ENCODE measurements at regions not wholly inside any gene's neighbourhood (a gene's known extent, or its start where the extent isn't known, plus 50 kb on each side); places are given as distances from the start of the nearest gene placed in this dataset.

DNA sequence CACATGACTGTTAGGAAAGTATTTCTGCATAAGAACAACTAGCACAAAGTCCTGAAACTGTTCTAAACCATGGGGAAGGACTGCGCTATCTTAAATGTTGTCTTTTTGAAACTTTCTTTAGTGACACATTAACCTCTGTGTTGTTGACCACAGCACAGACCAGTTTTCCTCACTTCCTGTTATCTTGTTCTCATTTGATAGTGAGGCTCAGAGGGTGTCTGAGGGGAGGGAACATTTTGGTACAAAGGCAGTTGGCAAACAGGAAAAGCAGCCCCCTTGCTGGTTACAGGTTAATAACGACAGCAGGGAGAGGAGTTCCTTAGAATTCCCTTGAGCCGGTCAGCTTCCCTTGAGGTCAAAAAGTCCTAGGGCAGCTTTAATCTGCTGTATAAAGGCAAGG lies 143.5 kb upstream of the BMP2 start:
- H3K27ac ChIP-seq (ENCODE audit: insufficient read depth, low read length, poor library complexity, severe bottlenecking): no peak overlapping the region
- H3K36me3 ChIP-seq (ENCODE audit: control insufficient read depth, insufficient read depth, low read length): no peaks in the 10 kb centered on the region
- H3K27me3 ChIP-seq (ENCODE audit: control insufficient read depth, insufficient read depth, low read length): no peaks in the 10 kb centered on the region
- DNase-seq (no peak), ATAC-seq (ENCODE audit: low read depth in 2 of 2) (no peak)
- no peaks in the 10 kb centered on the region for H3K27me3 Mint-ChIP-seq
- no peak overlapping the region for H3K4me3 ChIP-seq (ENCODE audit: low read depth, low read length)
- no peaks in the 10 kb centered on the region for H3K36me3 Mint-ChIP-seq
- no peaks in the 10 kb centered on the region for H3K9me3 ChIP-seq (ENCODE audit: control insufficient read depth in 2 of 2, low read length in 2 of 2)
- H3K9me3 Mint-ChIP-seq: peaks cover 2 to 9% (median 4%) of the 10 kb centered on the region in 7 donors
- H3K27ac Mint-ChIP-seq: no peak overlapping the region
- no peaks in the 10 kb centered on the region for H3K4me1 ChIP-seq (ENCODE audit: control insufficient read depth, insufficient read depth, low read length, poor library complexity, severe bottlenecking)
- H3K4me1 Mint-ChIP-seq: no peaks in the 10 kb centered on the region
- H3K4me3 Mint-ChIP-seq: no peak overlapping the region

DNA sequence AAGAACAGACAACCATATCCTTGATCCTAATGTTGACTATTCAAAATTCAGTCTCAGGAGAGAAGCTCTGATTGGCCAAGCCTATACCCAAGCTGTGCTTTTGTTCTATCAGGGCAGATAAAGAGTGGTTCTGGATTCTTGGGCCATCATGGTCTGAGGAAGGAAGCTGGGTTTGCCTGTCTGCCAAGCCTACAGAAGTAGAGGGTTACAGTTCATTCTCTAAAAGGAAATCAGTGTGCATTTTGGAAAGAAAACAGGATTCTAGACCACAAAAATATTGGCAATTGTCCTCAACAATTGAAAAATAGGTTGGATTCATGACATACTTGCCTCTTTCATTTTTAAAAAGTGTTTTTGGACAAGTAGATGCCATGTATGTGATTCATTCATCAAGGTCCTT lies 145.4 kb upstream of the BMP2 start:
- Histone ChIP-seq H3K36me3 (ENCODE audit: control insufficient read depth, insufficient read depth, low read length) (no peaks in the 10 kb centered on the region), H3K4me1 (ENCODE audit: control insufficient read depth, insufficient read depth, low read length, poor library complexity, severe bottlenecking) (no peaks in the 10 kb centered on the region), H3K27ac (ENCODE audit: insufficient read depth, low read length, poor library complexity, severe bottlenecking) (no peak overlapping the region), H3K4me3 (ENCODE audit: low read depth, low read length) (no peak overlapping the region), H3K27me3 (ENCODE audit: control insufficient read depth, insufficient read depth, low read length) (no peaks in the 10 kb centered on the region), H3K9me3 (ENCODE audit: control insufficient read depth in 2 of 2, low read length in 2 of 2) (no peaks in the 10 kb centered on the region)
- Mint-ChIP-seq H3K27ac (no peak overlapping the region), H3K36me3 (no peaks in the 10 kb centered on the region), H3K4me3 (no peak overlapping the region), H3K9me3 (peaks cover 0 to 6% (median 2%) of the 10 kb centered on the region in 7 donors), H3K27me3 (no peaks in the 10 kb centered on the region), H3K4me1 (no peaks in the 10 kb centered on the region)
- DNase-seq (no peak), ATAC-seq (ENCODE audit: low read depth in 2 of 2) (no peak)

DNA sequence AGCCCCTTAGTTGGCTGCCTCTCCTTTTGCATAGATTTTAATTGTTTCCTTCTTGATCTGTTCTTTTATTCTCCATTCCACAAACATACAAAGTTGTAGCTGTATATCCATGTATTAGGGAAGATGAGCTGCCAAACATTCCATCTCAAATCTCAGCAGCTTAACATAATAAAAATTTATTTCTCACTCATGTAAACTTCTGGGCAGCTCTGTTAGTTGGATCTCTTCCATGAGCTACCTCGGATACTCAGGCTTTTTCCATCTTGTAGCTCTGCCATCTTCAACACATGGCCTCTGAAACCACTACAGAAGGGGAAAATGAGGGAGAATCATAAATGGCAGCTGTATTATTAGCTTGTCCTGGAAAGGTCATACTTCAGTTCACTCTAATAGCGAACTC lies 149.4 kb upstream of the BMP2 start:
- no peak overlapping the region for H3K27ac Mint-ChIP-seq
- H3K4me1 ChIP-seq (ENCODE audit: control insufficient read depth, insufficient read depth, low read length, poor library complexity, severe bottlenecking): no peaks in the 10 kb centered on the region
- ATAC-seq (ENCODE audit: low read depth in 2 of 2) (no peak), DNase-seq (no peak)
- H3K27ac ChIP-seq (ENCODE audit: insufficient read depth, low read length, poor library complexity, severe bottlenecking): no peak overlapping the region
- no peaks in the 10 kb centered on the region for H3K4me1 Mint-ChIP-seq
- no peaks in the 10 kb centered on the region for H3K36me3 ChIP-seq (ENCODE audit: control insufficient read depth, insufficient read depth, low read length)
- no peaks in the 10 kb centered on the region for H3K9me3 ChIP-seq (ENCODE audit: control insufficient read depth in 2 of 2, low read length in 2 of 2)
- no peaks in the 10 kb centered on the region for H3K27me3 Mint-ChIP-seq
- no peaks in the 10 kb centered on the region for H3K36me3 Mint-ChIP-seq
- H3K4me3 Mint-ChIP-seq: no peak overlapping the region
- H3K4me3 ChIP-seq (ENCODE audit: low read depth, low read length): no peak overlapping the region
- no peaks in the 10 kb centered on the region for H3K27me3 ChIP-seq (ENCODE audit: control insufficient read depth, insufficient read depth, low read length)
- H3K9me3 Mint-ChIP-seq: peaks cover 0 to 8% (median 5%) of the 10 kb centered on the region in 7 donors

DNA sequence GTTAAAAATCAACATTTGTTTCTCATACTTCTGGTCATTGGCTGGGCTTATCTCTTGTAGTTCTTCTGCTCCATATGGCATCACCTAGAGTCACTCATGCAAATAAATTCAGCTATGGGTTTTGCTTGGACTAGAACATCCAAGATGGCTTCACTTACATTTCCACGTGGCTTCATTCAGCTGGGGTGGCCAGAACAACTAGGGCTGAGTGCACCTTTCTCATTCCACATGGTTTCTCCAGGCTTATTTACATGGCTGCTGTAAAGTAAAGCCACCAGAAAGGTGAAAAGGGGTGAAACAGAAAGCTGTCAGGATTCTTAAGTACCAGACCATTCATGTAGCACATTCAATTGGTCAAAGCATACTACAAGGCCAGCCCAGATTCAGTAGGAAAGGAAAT lies 151.1 kb upstream of the BMP2 start:
- Histone ChIP-seq H3K4me1 (ENCODE audit: control insufficient read depth, insufficient read depth, low read length, poor library complexity, severe bottlenecking) (no peaks in the 10 kb centered on the region), H3K4me3 (ENCODE audit: low read depth, low read length) (no peak overlapping the region), H3K9me3 (ENCODE audit: control insufficient read depth in 2 of 2, low read length in 2 of 2) (no peaks in the 10 kb centered on the region), H3K27me3 (ENCODE audit: control insufficient read depth, insufficient read depth, low read length) (no peaks in the 10 kb centered on the region), H3K36me3 (ENCODE audit: control insufficient read depth, insufficient read depth, low read length) (no peaks in the 10 kb centered on the region), H3K27ac (ENCODE audit: insufficient read depth, low read length, poor library complexity, severe bottlenecking) (no peak overlapping the region)
- DNase-seq (no peak), ATAC-seq (ENCODE audit: low read depth in 2 of 2) (no peak)
- no peaks in the 10 kb centered on the region for H3K36me3 Mint-ChIP-seq
- H3K4me3 Mint-ChIP-seq: no peak overlapping the region
- no peak overlapping the region for H3K27ac Mint-ChIP-seq
- peaks cover 5 to 12% (median 7%) of the 10 kb centered on the region in 7 donors for H3K9me3 Mint-ChIP-seq
- H3K4me1 Mint-ChIP-seq: no peaks in the 10 kb centered on the region
- H3K27me3 Mint-ChIP-seq: no peaks in the 10 kb centered on the region

- H3K27me3 ChIP-seq (ENCODE audit: control insufficient read depth, insufficient read depth, low read length): no peaks in the 10 kb centered on the region
- no peak overlapping the region for H3K4me3 ChIP-seq (ENCODE audit: low read depth, low read length)
- Mint-ChIP-seq H3K27ac (no peak overlapping the region), H3K4me1 (no peaks in the 10 kb centered on the region), H3K9me3 (peaks cover 3 to 14% (median 5%) of the 10 kb centered on the region in 7 donors), H3K27me3 (no peaks in the 10 kb centered on the region), H3K36me3 (no peaks in the 10 kb centered on the region), H3K4me3 (no peak overlapping the region)
- no peaks in the 10 kb centered on the region for H3K9me3 ChIP-seq (ENCODE audit: control insufficient read depth in 2 of 2, low read length in 2 of 2)
- no peak overlapping the region for H3K27ac ChIP-seq (ENCODE audit: insufficient read depth, low read length, poor library complexity, severe bottlenecking)
- DNase-seq (no peak), ATAC-seq (ENCODE audit: low read depth in 2 of 2) (no peak)
- no peaks in the 10 kb centered on the region for H3K4me1 ChIP-seq (ENCODE audit: control insufficient read depth, insufficient read depth, low read length, poor library complexity, severe bottlenecking)
- H3K36me3 ChIP-seq (ENCODE audit: control insufficient read depth, insufficient read depth, low read length): no peaks in the 10 kb centered on the region
Measured at GRCh38 chr20:6614836-6615235, 152.7 kb upstream of the BMP2 start.

DNA sequence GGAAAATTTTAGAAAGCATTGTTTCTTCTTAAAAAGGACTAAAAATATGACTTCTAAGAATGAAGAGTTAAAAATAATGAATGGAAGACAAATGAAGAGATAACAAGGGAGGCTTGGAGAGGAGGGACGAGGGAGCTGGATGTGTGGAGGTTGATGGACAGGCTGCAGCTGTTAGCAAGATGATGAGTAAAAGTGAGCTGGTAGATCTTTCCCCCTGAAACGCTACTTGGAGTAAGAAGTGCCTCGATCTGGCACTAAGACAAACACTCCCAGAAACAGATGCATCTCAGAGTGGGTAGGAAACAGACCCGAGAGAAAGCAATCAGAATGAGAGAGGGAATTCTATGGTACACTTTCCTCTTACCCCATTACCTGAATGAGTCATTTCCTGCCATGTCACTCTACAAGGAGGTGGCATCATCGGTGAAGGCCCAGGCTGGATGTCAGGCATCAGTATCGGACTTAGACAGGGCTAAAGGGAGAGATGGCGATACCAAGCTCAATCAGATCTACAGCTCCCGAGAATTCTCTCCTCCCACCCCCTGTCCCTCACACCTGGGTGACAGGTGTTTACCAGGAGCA lies 154.1 kb upstream of the BMP2 start:
- peaks cover 2 to 14% (median 5%) of the 10 kb centered on the region in 7 donors for H3K9me3 Mint-ChIP-seq
- H3K4me1 ChIP-seq (ENCODE audit: control insufficient read depth, insufficient read depth, low read length, poor library complexity, severe bottlenecking): no peaks in the 10 kb centered on the region
- H3K4me3 ChIP-seq (ENCODE audit: low read depth, low read length): no peak overlapping the region
- no peaks in the 10 kb centered on the region for H3K27me3 ChIP-seq (ENCODE audit: control insufficient read depth, insufficient read depth, low read length)
- no peaks in the 10 kb centered on the region for H3K36me3 Mint-ChIP-seq
- no peak for ATAC-seq (ENCODE audit: low read depth in 2 of 2)
- H3K36me3 ChIP-seq (ENCODE audit: control insufficient read depth, insufficient read depth, low read length): no peaks in the 10 kb centered on the region
- DNase-seq: no peak
- no peaks in the 10 kb centered on the region for H3K27me3 Mint-ChIP-seq
- H3K4me1 Mint-ChIP-seq: no peaks in the 10 kb centered on the region
- no peak overlapping the region for H3K27ac Mint-ChIP-seq
- H3K9me3 ChIP-seq (ENCODE audit: control insufficient read depth in 2 of 2, low read length in 2 of 2): no peaks in the 10 kb centered on the region
- no peak overlapping the region for H3K27ac ChIP-seq (ENCODE audit: insufficient read depth, low read length, poor library complexity, severe bottlenecking)
- no peak overlapping the region for H3K4me3 Mint-ChIP-seq

- H3K27ac ChIP-seq (ENCODE audit: insufficient read depth, low read length, poor library complexity, severe bottlenecking): no peak overlapping the region
- H3K4me3 ChIP-seq (ENCODE audit: low read depth, low read length): no peak overlapping the region
- H3K27me3 Mint-ChIP-seq: no peaks in the 10 kb centered on the region
- H3K27ac Mint-ChIP-seq: no peak overlapping the region
- H3K9me3 ChIP-seq (ENCODE audit: control insufficient read depth in 2 of 2, low read length in 2 of 2): no peaks in the 10 kb centered on the region
- peaks cover 2 to 16% (median 5%) of the 10 kb centered on the region in 7 donors for H3K9me3 Mint-ChIP-seq
- no peaks in the 10 kb centered on the region for H3K27me3 ChIP-seq (ENCODE audit: control insufficient read depth, insufficient read depth, low read length)
- H3K4me1 Mint-ChIP-seq: no peaks in the 10 kb centered on the region
- no peak for DNase-seq
- no peak for ATAC-seq (ENCODE audit: low read depth in 2 of 2)
- H3K36me3 ChIP-seq (ENCODE audit: control insufficient read depth, insufficient read depth, low read length): no peaks in the 10 kb centered on the region
- no peak overlapping the region for H3K4me3 Mint-ChIP-seq
- H3K4me1 ChIP-seq (ENCODE audit: control insufficient read depth, insufficient read depth, low read length, poor library complexity, severe bottlenecking): no peaks in the 10 kb centered on the region
- H3K36me3 Mint-ChIP-seq: no peaks in the 10 kb centered on the region
Measured at GRCh38 chr20:6612606-6612923, 154.9 kb upstream of the BMP2 start.

GRCh38 chr20:6611911-6612605 lies 155.4 kb upstream of the BMP2 start:
- H3K9me3 ChIP-seq (ENCODE audit: control insufficient read depth in 2 of 2, low read length in 2 of 2): no peaks in the 10 kb centered on the region
- H3K4me3 ChIP-seq (ENCODE audit: low read depth, low read length): no peak overlapping the region
- no peak overlapping the region for H3K27ac Mint-ChIP-seq
- no peaks in the 10 kb centered on the region for H3K36me3 ChIP-seq (ENCODE audit: control insufficient read depth, insufficient read depth, low read length)
- H3K4me1 Mint-ChIP-seq: no peaks in the 10 kb centered on the region
- H3K9me3 Mint-ChIP-seq: peaks cover 2 to 16% (median 5%) of the 10 kb centered on the region in 7 donors
- no peak overlapping the region for H3K27ac ChIP-seq (ENCODE audit: insufficient read depth, low read length, poor library complexity, severe bottlenecking)
- no peaks in the 10 kb centered on the region for H3K4me1 ChIP-seq (ENCODE audit: control insufficient read depth, insufficient read depth, low read length, poor library complexity, severe bottlenecking)
- no peaks in the 10 kb centered on the region for H3K27me3 Mint-ChIP-seq
- ATAC-seq (ENCODE audit: low read depth in 2 of 2) (no peak), DNase-seq (no peak)
- H3K4me3 Mint-ChIP-seq: peak overlapping the region in 1 of 4 donors; percentile 15
- H3K36me3 Mint-ChIP-seq: no peaks in the 10 kb centered on the region
- no peaks in the 10 kb centered on the region for H3K27me3 ChIP-seq (ENCODE audit: control insufficient read depth, insufficient read depth, low read length)
